GM12892 (cell line): ENCODE measurements at regions not wholly inside any gene's neighbourhood (a gene's known extent, or its start where the extent isn't known, plus 50 kb on each side); places are given as distances from the start of the nearest gene placed in this dataset.

ENCODE experiments used
- POLR2A ChIP-seq: IDR thresholded peaks from 2 replicates; pipeline ENCODE4 v1.6.1; 2011; ENCODE audit warnings: low read depth, low read length, control low read depth
- POLR2AphosphoS5 ChIP-seq: IDR thresholded peaks from 2 replicates; pipeline ENCODE4 v1.6.1; 2011; ENCODE audit warnings: low read depth, low read length, control low read depth
- TAF1 ChIP-seq: IDR thresholded peaks from 2 replicates; pipeline ENCODE4 v1.6.1; 2011; ENCODE audit warnings: low read depth, mild to moderate bottlenecking, control low read depth, low read length, borderline replicate concordance

GRCh38 chr15:47866446-47866845 is 149.1 kb downstream of the SEMA6D start:
- TF ChIP-seq POLR2A = no peak
- no peak for TF ChIP-seq POLR2AphosphoS5
- TF ChIP-seq TAF1 = no peak
